Astrocyte (in vitro differentiated cells and primary cell): ENCODE measurements at regions not wholly inside any gene's neighbourhood (a gene's known extent, or its start where the extent isn't known, plus 50 kb on each side); places are given as distances from the start of the nearest gene placed in this dataset.

Experiments
- CTCF ChIP-seq: IDR thresholded peaks from 2 replicates; pipeline ENCODE4 v1.5.1; 2011; ENCODE audit warnings: low read depth, mild to moderate bottlenecking, inconsistent platforms, low read length, moderate library complexity; ENCODE audit not compliant: insufficient read depth
- EZH2 ChIP-seq: IDR thresholded peaks from 2 replicates; pipeline ENCODE4 v1.6.1; 2012; ENCODE audit warnings: mild to moderate bottlenecking, low read length, inconsistent platforms; ENCODE audit not compliant: insufficient read depth

- TF ChIP-seq CTCF (no peak), EZH2 (no peak)
Observed at GRCh38 chr12:126588586-126589249, 1523.5 kb downstream of the AACS start.
